Epithelial cell of esophagus (primary cell): ENCODE measurements at regions not wholly inside any gene's neighbourhood (a gene's known extent, or its start where the extent isn't known, plus 50 kb on each side); places are given as distances from the start of the nearest gene placed in this dataset.
"Not testable (repeated sequence)": the region's sequence is repeated elsewhere in the genome, so short reads cannot be mapped to it uniquely, and the experiment has no call there.

ENCODE experiments used
- DNase-seq: peaks from one replicate; pipeline ENCODE4 v3.0.0; 2010; ENCODE audit warnings: low read depth
- H3K4me3 ChIP-seq: 2 replicates; pipeline ENCODE4 v1.5.1; 2011; ENCODE audit warnings: mild to moderate bottlenecking, low read length, control low read depth
- TF ChIP-seq, protein P1 (sequence below): IDR thresholded peaks from 2 replicates; pipeline ENCODE4 v1.5.1; 2011; ENCODE audit warnings: low read depth, mild to moderate bottlenecking, low read length, control low read depth, inconsistent platforms; ENCODE audit not compliant: insufficient read depth; ENCODE audit errors: missing control alignments

- no peak for DNase-seq
- H3K4me3 ChIP-seq = no peak overlapping the region
- TF ChIP-seq, protein P1, sequence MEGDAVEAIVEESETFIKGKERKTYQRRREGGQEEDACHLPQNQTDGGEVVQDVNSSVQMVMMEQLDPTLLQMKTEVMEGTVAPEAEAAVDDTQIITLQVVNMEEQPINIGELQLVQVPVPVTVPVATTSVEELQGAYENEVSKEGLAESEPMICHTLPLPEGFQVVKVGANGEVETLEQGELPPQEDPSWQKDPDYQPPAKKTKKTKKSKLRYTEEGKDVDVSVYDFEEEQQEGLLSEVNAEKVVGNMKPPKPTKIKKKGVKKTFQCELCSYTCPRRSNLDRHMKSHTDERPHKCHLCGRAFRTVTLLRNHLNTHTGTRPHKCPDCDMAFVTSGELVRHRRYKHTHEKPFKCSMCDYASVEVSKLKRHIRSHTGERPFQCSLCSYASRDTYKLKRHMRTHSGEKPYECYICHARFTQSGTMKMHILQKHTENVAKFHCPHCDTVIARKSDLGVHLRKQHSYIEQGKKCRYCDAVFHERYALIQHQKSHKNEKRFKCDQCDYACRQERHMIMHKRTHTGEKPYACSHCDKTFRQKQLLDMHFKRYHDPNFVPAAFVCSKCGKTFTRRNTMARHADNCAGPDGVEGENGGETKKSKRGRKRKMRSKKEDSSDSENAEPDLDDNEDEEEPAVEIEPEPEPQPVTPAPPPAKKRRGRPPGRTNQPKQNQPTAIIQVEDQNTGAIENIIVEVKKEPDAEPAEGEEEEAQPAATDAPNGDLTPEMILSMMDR = no peak
Observed at GRCh38 chr13:111663505-111663904, 343.1 kb downstream of the TEX29 start.

GRCh38 chr13:111663953-111664421 lies 343.5 kb downstream of the TEX29 start:
- TF ChIP-seq, protein P1 = no peak
- no peak for DNase-seq
- no peak overlapping the region for H3K4me3 ChIP-seq

GRCh38 chr13:111664696-111665095 lies 344.3 kb downstream of the TEX29 start:
- no peak overlapping the region for H3K4me3 ChIP-seq
- DNase-seq = no peak
- TF ChIP-seq, protein P1 = no peak

GRCh38 chr13:111665691-111666095 lies 345.3 kb downstream of the TEX29 start:
- no peak for DNase-seq

GRCh38 chr13:111666164-111666776 lies 345.8 kb downstream of the TEX29 start:
- no peak for DNase-seq
- no peak overlapping the region for H3K4me3 ChIP-seq
- TF ChIP-seq, protein P1 = no peak

More at GRCh38 chr13:111665691-111666095, 345.3 kb downstream of the TEX29 start:
- TF ChIP-seq, protein P1 = no peak
- H3K4me3 ChIP-seq = no peak overlapping the region

GRCh38 chr13:111667757-111668156 lies 347.3 kb downstream of the TEX29 start:
- no peak overlapping the region for H3K4me3 ChIP-seq
- TF ChIP-seq, protein P1 = no peak
- DNase-seq = no peak

DNA sequence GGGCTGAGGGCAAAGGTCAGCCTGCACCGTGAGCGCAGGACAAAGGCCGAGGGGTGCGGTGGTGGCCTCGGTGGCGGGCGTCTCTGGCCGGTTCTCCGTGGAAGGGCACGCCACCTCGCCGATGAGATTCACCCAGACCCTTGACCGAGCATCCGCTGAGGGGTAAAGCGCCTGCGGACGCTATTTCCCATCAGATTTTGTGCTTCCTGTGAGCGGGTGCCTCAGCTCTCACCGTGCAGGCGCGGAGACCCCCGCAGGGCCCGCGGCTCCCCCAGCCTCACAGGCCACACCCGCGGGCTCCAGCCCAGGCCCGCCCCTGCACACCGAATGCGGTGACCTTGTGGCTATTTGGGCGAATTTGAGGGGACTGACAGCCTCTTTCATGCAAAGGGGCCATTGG lies 348.0 kb downstream of the TEX29 start:
- no peak overlapping the region for H3K4me3 ChIP-seq
- DNase-seq = no peak
- TF ChIP-seq, protein P1 = no peak

DNA sequence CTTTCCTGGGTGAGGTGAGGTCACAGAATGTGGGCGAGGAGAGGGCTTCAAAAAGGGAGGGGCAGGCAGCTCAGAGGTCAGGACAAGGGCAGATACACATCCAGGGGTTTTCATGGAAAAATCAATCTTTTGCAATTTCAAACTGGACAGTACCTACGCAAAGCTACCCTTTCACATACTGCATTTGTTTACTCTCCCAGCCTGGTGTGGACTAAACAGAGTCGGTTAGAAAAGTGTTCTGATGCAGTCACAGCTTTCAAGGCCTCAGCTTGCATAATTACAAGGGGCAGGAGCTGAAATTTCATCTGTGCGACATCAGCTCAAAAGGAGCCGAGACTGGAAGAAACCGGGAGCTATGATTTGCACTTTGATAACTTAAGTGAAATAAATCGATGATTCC lies 351.8 kb downstream of the TEX29 start:
- H3K4me3 ChIP-seq, DNase-seq: not testable (repeated sequence)

- DNase-seq, H3K4me3 ChIP-seq: not testable (repeated sequence)
Observed at GRCh38 chr13:111678120-111678882, 357.9 kb downstream of the TEX29 start.

GRCh38 chr13:111679645-111680044 lies 359.2 kb downstream of the TEX29 start:
- DNase-seq, H3K4me3 ChIP-seq: not testable (repeated sequence)
